ENCODE measurements at regions not wholly inside any gene's neighbourhood (a gene's known extent, or its start where the extent isn't known, plus 50 kb on each side); places are given as distances from the start of the nearest gene placed in this dataset.

DNA sequence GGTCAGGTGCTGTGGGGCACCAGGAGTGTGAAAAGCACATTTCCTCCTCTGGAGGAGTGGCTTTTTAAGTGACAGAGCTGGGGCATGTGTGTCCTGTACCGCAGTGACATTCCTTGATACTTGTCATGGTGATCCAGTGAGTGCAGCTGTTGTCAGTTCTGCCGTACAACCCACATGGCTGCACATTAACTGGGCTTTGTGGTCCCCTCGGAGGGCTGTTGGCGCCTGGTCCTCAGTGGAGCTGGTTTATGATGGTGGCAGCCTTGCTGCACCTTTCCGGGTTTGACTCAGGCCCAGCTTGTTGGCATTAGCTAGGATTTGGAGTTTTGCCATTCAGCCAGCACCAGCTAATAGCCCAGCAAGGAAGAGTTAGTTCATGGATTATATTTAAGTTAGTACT is 77.0 kb downstream of the SLC25A47 start:
- no peak for TF ChIP-seq CTCF (IDR thresholded peaks at IDR 0.05; ENCODE audit: unreplicated experiment in 3 of 3)
- Mint-ChIP-seq H3K9me3 (no peaks in the 10 kb centered on the region), H3K27me3 (ENCODE audit: low read depth) (no peaks in the 10 kb centered on the region), H3K4me1 (peaks cover 57% of the 10 kb centered on the region), H3K4me3 (no peak overlapping the region), H3K27ac (peak overlapping the region; percentile 11 to 12 (median 12)), H3K36me3 (ENCODE audit: low read depth) (no peaks in the 10 kb centered on the region)

DNA sequence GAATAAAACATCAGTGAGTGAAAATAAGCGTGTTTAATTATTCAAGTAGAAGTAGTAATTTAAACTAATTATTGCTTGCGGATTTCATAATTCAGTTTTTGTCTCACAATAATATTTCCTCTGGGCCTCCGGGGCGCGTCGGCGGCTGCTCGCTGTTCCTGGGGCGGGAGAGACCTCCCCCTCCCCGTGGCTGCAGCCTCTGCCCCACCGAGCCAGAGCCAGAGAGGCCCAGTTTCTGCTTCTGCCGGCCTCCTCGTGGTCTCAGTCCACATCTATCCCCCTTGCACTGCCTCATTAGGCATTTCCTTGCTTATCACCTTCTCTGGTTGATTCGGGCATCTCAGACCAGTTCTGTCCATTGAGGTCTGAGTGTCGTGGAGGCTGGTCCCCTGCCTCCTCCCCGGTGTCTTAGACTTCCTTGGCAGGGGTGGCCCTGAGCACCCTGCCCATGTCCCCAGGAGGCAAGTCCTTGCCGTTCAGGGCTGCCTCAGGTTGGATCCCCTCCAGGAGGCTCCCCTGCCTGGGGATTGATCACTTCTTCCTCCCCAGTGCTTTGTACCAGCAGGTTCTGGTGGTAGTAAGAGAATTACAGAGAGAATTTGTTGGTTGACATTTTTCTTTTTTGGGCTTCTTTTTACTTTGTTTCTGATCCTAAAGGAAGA is 78.0 kb downstream of the SLC25A47 start:
- H3K27me3 Mint-ChIP-seq (ENCODE audit: low read depth) = no peaks in the 10 kb centered on the region
- peaks cover 57% of the 10 kb centered on the region for H3K4me1 Mint-ChIP-seq
- H3K9me3 Mint-ChIP-seq = no peaks in the 10 kb centered on the region
- no peaks in the 10 kb centered on the region for H3K36me3 Mint-ChIP-seq (ENCODE audit: low read depth)
- H3K27ac Mint-ChIP-seq = peak overlapping the region in 1 of 3 experiments; percentile 44
- H3K4me3 Mint-ChIP-seq = no peak overlapping the region
- TF ChIP-seq CTCF (IDR thresholded peaks at IDR 0.05; ENCODE audit: unreplicated experiment in 3 of 3) = no peak

DNA sequence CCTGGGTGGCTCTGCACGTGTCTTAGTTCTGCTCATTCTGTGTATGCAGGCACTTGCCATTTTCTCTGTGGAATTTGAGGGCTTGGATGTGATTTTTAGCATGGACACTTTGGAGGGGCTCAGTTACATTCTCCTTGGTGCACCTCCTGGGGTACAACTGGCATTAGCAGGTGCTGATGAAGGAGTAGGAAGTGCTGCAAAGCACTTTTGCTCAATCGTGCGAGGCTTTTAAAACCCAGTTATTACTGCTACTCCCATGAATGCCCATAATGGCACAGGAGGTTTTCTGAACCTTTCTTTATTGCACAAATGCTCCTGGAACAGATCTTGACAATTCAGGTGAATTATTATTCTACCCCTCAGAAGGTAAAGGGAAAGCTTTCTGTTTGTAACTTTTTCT is 78.7 kb downstream of the SLC25A47 start:
- no peak overlapping the region for H3K4me3 Mint-ChIP-seq
- peaks cover 51% of the 10 kb centered on the region for H3K4me1 Mint-ChIP-seq
- H3K9me3 Mint-ChIP-seq = no peaks in the 10 kb centered on the region
- no peak for TF ChIP-seq CTCF (IDR thresholded peaks at IDR 0.05; ENCODE audit: unreplicated experiment in 3 of 3)
- H3K27ac Mint-ChIP-seq = peak overlapping the region in 1 of 3 experiments; percentile 44
- H3K36me3 Mint-ChIP-seq (ENCODE audit: low read depth) = no peaks in the 10 kb centered on the region
- no peaks in the 10 kb centered on the region for H3K27me3 Mint-ChIP-seq (ENCODE audit: low read depth)

- Mint-ChIP-seq H3K4me1 (peaks cover 43% of the 10 kb centered on the region), H3K9me3 (no peaks in the 10 kb centered on the region), H3K36me3 (ENCODE audit: low read depth) (no peaks in the 10 kb centered on the region), H3K27me3 (ENCODE audit: low read depth) (no peaks in the 10 kb centered on the region), H3K27ac (no peak overlapping the region), H3K4me3 (no peak overlapping the region)
- no peak for TF ChIP-seq CTCF (IDR thresholded peaks at IDR 0.05; ENCODE audit: unreplicated experiment in 3 of 3)
Observed at GRCh38 chr14:100402631-100403030, 79.5 kb downstream of the SLC25A47 start.

GRCh38 chr14:100403105-100403504 is 80.0 kb downstream of the SLC25A47 start:
- peaks cover 42% of the 10 kb centered on the region for H3K4me1 Mint-ChIP-seq
- H3K36me3 Mint-ChIP-seq (ENCODE audit: low read depth) = no peaks in the 10 kb centered on the region
- H3K27ac Mint-ChIP-seq = no peak overlapping the region
- no peak overlapping the region for H3K4me3 Mint-ChIP-seq
- TF ChIP-seq CTCF (IDR thresholded peaks at IDR 0.05; ENCODE audit: unreplicated experiment in 3 of 3) = no peak
- no peaks in the 10 kb centered on the region for H3K9me3 Mint-ChIP-seq
- H3K27me3 Mint-ChIP-seq (ENCODE audit: low read depth) = no peaks in the 10 kb centered on the region

- H3K4me1 Mint-ChIP-seq = peaks cover 38% of the 10 kb centered on the region
- no peak overlapping the region for H3K27ac Mint-ChIP-seq
- H3K36me3 Mint-ChIP-seq (ENCODE audit: low read depth) = no peaks in the 10 kb centered on the region
- no peak for TF ChIP-seq CTCF (IDR thresholded peaks at IDR 0.05; ENCODE audit: unreplicated experiment in 3 of 3)
- H3K27me3 Mint-ChIP-seq (ENCODE audit: low read depth) = no peaks in the 10 kb centered on the region
- H3K4me3 Mint-ChIP-seq = no peak overlapping the region
- no peaks in the 10 kb centered on the region for H3K9me3 Mint-ChIP-seq
Observed at GRCh38 chr14:100403802-100404365, 80.7 kb downstream of the SLC25A47 start.

Measured in nephron (organoid).